Nephron progenitor cell (in vitro differentiated cells): ENCODE measurements at regions not wholly inside any gene's neighbourhood (a gene's known extent, or its start where the extent isn't known, plus 50 kb on each side); places are given as distances from the start of the nearest gene placed in this dataset.

ENCODE experiments used
- DNase-seq: peaks from one replicate; pipeline ENCODE4 v3.0.0; 2021
- H3K27ac Mint-ChIP-seq: 2 replicates; pipeline ENCODE4 v1.8.0; 2021; ENCODE audit warnings: mild to moderate bottlenecking, moderate library complexity, mixed read lengths
- H3K27me3 Mint-ChIP-seq: 2 replicates; pipeline ENCODE4 v1.8.0; 2021; ENCODE audit warnings: mild to moderate bottlenecking, low read depth, mixed read lengths; ENCODE audit not compliant: poor library complexity
- H3K36me3 Mint-ChIP-seq: 2 replicates; pipeline ENCODE4 v1.8.0; 2021; ENCODE audit warnings: low read depth, mixed read lengths
- H3K4me1 Mint-ChIP-seq: 2 replicates; pipeline ENCODE4 v1.8.0; 2021; ENCODE audit warnings: mixed read lengths
- H3K4me3 Mint-ChIP-seq: 2 replicates; pipeline ENCODE4 v1.8.0; 2021; ENCODE audit warnings: mild to moderate bottlenecking, moderate library complexity, mixed read lengths
- H3K9me3 Mint-ChIP-seq: 2 replicates; pipeline ENCODE4 v1.8.0; 2021; ENCODE audit warnings: mild to moderate bottlenecking, moderate library complexity, mixed read lengths
- TF ChIP-seq, protein P1 (sequence below): fragments of 200-600 bp; sonication (generic); IDR thresholded peaks from 2 replicates; pipeline ENCODE4 v1.5.0; 2021; ENCODE audit warnings: antibody characterized with exemption

DNA sequence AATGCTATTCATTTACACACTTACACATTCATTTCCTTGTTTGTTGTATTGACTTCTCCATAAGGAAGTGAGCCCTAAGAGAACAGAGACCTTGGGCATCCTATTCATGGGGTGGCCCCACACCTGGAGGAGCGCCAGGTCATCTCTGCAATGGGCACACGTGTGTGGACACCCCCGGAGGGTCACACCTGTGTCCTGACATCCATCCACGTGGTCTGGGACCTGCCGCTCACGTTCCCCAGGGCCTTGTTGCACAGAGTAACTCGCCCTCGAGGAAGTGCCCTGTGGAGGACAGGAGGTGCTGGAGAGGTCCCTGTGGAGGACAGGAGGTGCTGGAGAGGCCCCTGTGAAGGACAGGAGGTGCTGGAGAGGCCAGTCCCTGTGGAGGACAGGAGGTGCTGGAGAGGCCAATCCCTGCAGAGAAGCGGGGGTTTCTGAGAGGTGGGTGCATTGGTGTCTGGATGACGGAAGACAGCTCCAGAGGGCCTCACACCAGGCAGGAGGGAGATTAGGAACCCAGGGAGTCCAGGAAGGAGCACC lies 73.2 kb upstream of the GPC1 start:
- DNase-seq, result no peak

DNA sequence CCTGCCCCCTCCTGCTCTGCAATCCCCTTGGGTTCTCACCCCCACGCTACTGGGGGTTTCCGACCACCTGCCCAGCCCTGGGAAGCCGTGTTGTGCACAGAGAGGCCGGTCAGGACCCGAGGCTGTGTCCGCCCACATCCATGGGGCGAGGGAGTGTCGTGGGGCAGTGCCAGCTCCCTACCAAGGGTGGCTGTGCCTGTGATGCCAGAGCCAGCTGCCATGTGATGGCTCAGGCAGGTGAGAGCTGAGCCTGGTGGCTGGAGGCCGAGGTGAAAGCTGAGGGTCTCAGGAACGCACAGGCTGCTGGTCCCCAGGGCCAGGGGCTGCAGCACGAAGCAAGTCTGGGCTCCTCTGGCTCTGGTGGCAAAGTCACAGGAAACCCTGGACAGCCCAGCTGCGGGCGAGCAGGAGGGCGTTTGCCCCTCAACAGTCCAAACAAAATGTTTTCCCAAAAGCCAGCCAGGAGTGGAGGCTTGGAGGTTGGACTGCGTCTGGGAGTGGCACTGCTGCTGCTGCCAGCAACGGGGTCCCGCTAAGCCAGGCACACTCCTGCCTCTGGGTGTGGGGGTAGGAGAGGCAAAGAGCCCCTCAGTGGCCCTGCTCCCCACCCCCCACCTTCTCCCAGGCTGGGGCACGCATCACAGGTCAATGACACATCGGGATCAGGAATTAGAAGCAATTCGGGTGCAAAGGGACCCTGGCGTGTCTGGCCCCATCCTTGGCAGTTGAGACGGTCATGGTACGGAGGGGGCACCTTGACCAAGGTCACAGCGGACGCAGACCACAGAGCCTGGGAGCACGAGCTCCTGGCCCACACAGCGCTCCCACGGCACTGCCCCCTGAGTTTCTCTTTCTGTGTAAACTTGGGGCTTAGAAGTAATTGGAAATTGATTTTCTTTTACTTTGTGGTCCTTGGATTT lies 72.4 kb upstream of the GPC1 start:
- TF ChIP-seq, protein P1, sequence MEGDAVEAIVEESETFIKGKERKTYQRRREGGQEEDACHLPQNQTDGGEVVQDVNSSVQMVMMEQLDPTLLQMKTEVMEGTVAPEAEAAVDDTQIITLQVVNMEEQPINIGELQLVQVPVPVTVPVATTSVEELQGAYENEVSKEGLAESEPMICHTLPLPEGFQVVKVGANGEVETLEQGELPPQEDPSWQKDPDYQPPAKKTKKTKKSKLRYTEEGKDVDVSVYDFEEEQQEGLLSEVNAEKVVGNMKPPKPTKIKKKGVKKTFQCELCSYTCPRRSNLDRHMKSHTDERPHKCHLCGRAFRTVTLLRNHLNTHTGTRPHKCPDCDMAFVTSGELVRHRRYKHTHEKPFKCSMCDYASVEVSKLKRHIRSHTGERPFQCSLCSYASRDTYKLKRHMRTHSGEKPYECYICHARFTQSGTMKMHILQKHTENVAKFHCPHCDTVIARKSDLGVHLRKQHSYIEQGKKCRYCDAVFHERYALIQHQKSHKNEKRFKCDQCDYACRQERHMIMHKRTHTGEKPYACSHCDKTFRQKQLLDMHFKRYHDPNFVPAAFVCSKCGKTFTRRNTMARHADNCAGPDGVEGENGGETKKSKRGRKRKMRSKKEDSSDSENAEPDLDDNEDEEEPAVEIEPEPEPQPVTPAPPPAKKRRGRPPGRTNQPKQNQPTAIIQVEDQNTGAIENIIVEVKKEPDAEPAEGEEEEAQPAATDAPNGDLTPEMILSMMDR, result no peak
- no peak overlapping the region for H3K4me3 Mint-ChIP-seq
- peaks cover 10% of the 10 kb centered on the region for H3K27me3 Mint-ChIP-seq
- H3K27ac Mint-ChIP-seq, result peak overlapping the region; percentile 41
- peak; percentile 0 for DNase-seq
- H3K36me3 Mint-ChIP-seq, result peaks cover 15% of the 10 kb centered on the region
- peaks cover 25% of the 10 kb centered on the region for H3K9me3 Mint-ChIP-seq
- H3K4me1 Mint-ChIP-seq, result peaks cover 42% of the 10 kb centered on the region

More for the DNA sequence above, 73.2 kb upstream of the GPC1 start:
- H3K36me3 Mint-ChIP-seq, result peaks cover 15% of the 10 kb centered on the region
- H3K4me1 Mint-ChIP-seq, result peaks cover 46% of the 10 kb centered on the region
- TF ChIP-seq, protein P1, result no peak
- no peak overlapping the region for H3K27ac Mint-ChIP-seq
- peaks cover 29% of the 10 kb centered on the region for H3K9me3 Mint-ChIP-seq
- H3K4me3 Mint-ChIP-seq, result no peak overlapping the region
- H3K27me3 Mint-ChIP-seq, result peaks cover 10% of the 10 kb centered on the region

DNA sequence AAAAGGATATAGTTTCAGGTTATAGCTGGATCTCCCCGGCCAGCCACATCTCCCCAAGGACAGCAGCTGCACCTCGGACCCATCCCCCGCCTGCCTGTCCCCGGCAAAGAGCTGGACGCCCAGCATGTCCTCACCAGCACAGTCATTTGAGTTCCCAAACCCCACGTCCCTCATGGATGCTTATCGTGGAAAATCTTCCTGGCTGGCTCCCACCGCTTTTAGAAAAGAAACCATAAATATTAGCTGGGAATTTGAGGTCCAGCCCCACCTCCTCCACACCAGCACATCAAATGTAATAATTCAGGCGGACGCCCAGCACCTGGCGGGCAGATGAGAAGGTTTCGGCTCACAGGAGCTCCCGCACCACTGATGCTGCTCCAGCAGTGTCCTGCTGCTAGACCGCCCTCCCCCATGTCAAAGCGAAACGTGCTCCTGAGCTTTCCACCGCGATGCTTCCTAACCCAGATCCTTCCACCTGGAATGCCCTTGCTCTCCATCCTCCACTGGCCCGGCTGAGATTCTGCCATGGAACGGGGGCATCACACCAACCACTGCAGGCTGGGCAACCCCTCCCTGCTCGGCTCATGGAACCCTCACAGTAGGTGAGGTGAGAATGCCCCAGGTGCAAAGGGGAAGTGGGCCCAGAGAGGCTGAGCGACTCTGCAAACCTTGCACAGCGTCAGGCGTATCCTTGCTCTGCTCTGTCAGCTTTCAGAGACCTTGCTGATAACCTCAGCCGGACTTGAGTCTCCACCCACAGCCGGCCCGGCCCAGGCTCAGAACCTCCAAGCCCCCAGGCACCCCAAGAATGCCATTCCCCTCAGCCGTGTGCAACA lies 71.5 kb upstream of the GPC1 start:
- Mint-ChIP-seq H3K9me3 (peaks cover 25% of the 10 kb centered on the region), H3K4me1 (peaks cover 51% of the 10 kb centered on the region), H3K27me3 (peaks cover 10% of the 10 kb centered on the region), H3K27ac (peak overlapping the region; percentile 41), H3K4me3 (peak overlapping the region; percentile 49), H3K36me3 (peaks cover 15% of the 10 kb centered on the region)
- TF ChIP-seq, protein P1, result no peak
- no peak for DNase-seq

DNA sequence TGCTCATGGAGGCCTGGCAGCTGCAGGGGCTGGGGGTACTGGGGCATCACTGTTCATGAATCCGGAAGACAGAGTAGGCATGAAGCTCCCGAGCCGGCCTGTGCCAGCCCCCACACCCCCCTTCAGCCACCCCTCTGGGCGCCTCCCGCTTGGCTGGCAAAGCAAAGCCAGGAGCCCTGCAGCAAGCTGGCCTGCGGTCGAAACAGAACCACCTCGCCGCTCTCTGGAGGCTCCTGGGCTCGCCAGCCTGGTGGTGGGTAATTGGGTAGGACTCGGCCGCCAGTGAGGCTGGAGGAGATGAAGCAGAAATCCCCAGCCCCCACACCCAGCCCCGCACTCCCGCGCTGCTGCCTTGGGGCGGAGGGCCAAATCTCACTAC lies 70.9 kb upstream of the GPC1 start:
- no peak overlapping the region for H3K27ac Mint-ChIP-seq
- peaks cover 12% of the 10 kb centered on the region for H3K27me3 Mint-ChIP-seq
- H3K4me1 Mint-ChIP-seq, result peaks cover 57% of the 10 kb centered on the region
- peaks cover 15% of the 10 kb centered on the region for H3K36me3 Mint-ChIP-seq
- peak overlapping the region; percentile 38 for H3K4me3 Mint-ChIP-seq
- peaks cover 25% of the 10 kb centered on the region for H3K9me3 Mint-ChIP-seq
- TF ChIP-seq, protein P1, result no peak
- peak; percentile 2 for DNase-seq

DNA sequence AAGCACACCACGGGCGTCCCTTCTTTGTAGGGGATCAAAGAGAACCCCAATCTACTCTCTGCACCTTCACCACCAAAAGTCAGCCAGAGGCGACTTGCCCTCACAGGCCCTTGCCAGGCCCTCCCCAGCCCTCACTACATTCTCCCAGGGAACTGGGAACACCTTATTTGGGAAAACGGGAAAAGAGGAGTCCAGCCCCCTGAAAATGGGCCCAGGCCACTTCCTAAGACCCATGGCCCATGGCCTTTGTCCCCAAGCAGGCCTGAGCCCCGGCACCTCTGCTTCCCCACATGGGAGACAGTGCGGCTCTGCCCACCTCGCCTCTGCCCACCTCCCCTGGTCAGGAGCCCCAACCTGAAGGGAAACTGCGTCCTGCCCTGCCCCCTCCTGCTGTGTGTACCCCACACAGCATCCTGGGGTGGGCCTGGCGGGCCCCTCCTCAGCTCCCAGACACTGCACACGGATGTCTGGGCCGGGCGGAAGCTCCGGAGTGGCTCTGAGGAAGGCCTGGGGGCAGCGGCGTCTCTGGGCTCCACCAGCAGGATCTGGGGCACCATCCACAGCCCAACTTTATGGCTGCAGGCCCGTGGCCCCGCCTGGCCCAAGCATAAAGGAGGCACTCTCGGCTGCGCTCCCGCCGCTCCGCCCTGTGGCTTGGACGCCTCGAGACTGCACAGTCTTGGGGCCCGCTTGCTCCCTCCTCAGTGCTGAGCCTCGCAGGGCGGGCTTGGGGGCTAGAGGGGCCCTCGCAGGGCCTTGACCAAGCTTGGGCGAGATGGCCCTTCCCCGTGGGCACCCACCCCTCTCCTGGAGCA lies 70.3 kb upstream of the GPC1 start:
- H3K27ac Mint-ChIP-seq, result no peak overlapping the region
- H3K4me1 Mint-ChIP-seq, result peaks cover 60% of the 10 kb centered on the region
- peaks cover 20% of the 10 kb centered on the region for H3K9me3 Mint-ChIP-seq
- H3K4me3 Mint-ChIP-seq, result peak overlapping the region; percentile 38
- DNase-seq, result no peak
- peaks cover 14% of the 10 kb centered on the region for H3K36me3 Mint-ChIP-seq
- H3K27me3 Mint-ChIP-seq, result peaks cover 12% of the 10 kb centered on the region
- TF ChIP-seq, protein P1, result no peak
